ES-I3 (cell line): ENCODE measurements at regions not wholly inside any gene's neighbourhood (a gene's known extent, or its start where the extent isn't known, plus 50 kb on each side); places are given as distances from the start of the nearest gene placed in this dataset.
"Not testable (repeated sequence)": the region's sequence is repeated elsewhere in the genome, so short reads cannot be mapped to it uniquely, and the experiment has no call there.

ENCODE experiments used
- H3K36me3 ChIP-seq: 2 replicates; pipeline ENCODE4 v1.6.1; 2013; ENCODE audit warnings: mild to moderate bottlenecking, low read length, control low read depth, moderate library complexity; ENCODE audit not compliant: insufficient read depth
- H3K4me1 ChIP-seq: 2 replicates; pipeline ENCODE4 v1.6.1; 2013; ENCODE audit warnings: mild to moderate bottlenecking, control low read depth, low read length; ENCODE audit not compliant: insufficient read depth
- H3K9ac ChIP-seq: 2 replicates; pipeline ENCODE4 v1.6.1; 2013; ENCODE audit warnings: low read depth, mild to moderate bottlenecking, low read length, moderate library complexity
- H3K9me3 ChIP-seq: 2 replicates; pipeline ENCODE4 v1.6.1; 2013; ENCODE audit warnings: mild to moderate bottlenecking, low read length, moderate library complexity; ENCODE audit not compliant: control insufficient read depth, insufficient read depth

DNA sequence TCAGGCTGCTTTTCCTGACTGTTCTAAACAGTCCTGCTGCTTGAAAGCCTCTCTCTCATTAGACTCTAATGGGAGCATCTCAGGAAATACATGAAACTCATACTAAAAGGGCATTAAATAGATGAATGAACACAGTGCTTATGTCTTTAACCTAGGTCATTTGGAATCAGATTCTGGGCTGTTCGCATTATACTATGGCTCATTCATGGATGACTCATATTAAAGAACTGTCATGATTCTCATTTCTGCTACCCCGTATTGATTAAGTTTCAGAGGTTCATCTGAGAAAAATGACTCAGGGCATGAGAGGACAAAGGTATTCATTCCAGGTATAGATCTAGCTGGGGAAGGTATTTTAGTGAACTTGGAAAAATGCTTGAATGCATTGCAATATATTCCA is 335.5 kb downstream of the GJA1 start:
- Histone ChIP-seq H3K36me3 (no peaks in the 10 kb centered on the region), H3K9ac (no peak overlapping the region), H3K9me3 (no peaks in the 10 kb centered on the region), H3K4me1 (no peaks in the 10 kb centered on the region)

DNA sequence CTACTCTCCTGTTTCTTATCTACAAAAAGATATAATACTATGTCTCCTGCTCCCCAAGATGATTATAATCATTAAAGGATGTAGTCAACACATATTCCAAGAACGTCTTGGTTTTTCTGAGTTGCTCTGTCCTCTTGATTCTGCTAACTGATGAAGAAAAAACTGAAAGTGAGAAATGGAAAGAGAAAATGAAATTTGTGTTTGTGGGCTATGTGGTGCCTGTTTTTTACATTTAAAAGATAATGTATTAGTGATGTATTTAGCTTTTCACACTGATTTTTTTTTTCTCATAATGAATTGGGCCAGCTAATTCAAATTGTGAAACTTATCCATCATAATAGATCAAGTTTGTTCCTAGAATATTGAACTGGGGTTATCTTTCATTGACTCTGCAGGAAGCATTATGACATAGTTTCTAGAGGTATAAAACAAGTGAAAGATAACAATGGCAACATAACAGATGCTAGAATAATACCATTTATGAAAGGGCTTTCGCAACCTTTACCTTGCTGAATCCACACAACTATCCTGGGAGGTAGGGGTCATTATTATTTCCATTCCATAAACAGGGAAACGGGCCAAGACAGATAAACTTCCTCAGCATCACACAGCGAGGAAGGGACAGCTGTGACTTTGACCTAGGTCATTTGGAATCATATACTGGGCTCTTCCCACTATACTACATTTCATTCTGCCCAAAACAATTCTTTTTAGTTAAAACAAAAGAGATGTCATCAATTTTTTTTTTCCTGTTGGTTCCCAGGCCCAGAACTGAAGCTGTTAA is 336.7 kb downstream of the GJA1 start:
- no peaks in the 10 kb centered on the region for H3K36me3 ChIP-seq
- H3K9ac ChIP-seq: no peak overlapping the region
- no peaks in the 10 kb centered on the region for H3K4me1 ChIP-seq
- no peaks in the 10 kb centered on the region for H3K9me3 ChIP-seq

DNA sequence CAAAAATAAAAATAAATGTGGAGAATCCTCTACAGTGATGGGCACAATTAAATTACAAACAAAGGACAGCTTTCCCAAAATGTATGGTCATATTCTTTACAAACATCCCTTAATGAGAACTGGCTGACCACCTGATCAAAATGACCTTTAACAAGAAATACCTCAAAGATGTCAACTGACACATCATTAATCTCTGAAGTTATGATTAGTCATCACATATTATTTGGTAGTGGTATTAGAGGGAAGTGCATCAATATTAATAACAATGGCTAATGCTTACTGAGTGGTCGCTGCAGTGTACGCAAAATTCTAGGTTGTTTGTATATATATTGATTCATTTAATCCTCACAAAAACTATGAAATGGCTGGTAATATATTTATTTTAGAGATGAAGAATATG is 340.6 kb downstream of the GJA1 start:
- no peak overlapping the region for H3K9ac ChIP-seq
- no peaks in the 10 kb centered on the region for H3K9me3 ChIP-seq
- no peaks in the 10 kb centered on the region for H3K36me3 ChIP-seq
- peaks cover 3% of the 10 kb centered on the region; the same call in 1 of the 2 replicates for H3K4me1 ChIP-seq

DNA sequence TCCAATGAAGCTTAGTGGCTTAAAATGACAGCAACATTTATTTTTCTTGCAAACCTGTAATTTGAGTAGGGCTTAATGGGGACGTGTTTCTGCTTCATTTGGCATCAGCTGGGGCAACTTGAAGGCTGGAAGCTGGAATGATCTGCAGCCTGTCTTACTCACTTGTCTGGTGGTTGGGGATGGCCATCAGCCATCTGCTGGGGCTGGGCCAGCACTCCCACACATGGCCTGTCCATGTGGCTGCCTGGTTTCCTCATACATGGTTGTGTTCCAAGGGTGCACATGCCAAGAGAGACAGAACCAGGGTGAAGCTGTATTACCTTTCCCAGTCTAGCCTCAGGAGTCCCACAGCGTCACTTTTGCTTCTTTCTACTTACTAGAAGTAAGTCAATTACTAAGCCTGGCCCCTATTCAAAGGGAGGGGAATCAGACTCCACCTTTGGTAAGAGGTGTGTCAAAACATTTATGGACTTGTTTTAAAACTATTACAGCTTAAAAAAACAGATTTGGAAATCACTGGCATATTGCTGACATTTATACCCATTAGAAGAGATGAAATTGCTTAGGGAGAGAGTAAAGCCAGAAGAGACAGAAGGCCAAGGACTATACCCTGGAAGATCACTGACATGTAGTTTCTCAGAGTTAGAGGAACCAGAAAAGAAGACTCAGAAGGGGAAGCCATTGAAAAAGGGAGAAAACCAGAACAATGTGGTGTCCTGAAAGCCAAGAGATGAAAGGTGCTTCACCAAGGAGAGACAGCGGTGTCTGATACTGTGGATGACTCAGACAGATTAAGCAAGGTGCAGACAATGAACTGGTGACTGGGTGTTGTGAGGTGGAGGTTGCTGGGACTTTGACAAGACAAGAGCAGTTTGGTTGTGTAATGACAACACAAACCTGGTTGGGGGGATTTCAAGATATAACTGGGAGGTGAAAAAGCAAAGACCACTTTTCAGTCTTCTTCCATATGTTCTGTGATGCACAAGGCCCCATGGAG is 345.2 kb downstream of the GJA1 start:
- no peaks in the 10 kb centered on the region for H3K36me3 ChIP-seq
- peaks cover 3% of the 10 kb centered on the region; the same call in 1 of the 2 replicates for H3K4me1 ChIP-seq
- H3K9ac ChIP-seq: no peak overlapping the region
- no peaks in the 10 kb centered on the region for H3K9me3 ChIP-seq

- H3K36me3 ChIP-seq: no peaks in the 10 kb centered on the region
- no peaks in the 10 kb centered on the region for H3K4me1 ChIP-seq
- H3K9ac ChIP-seq: no peak overlapping the region
- no peaks in the 10 kb centered on the region for H3K9me3 ChIP-seq
Measured at GRCh38 chr6:121791396-121792315, 356.2 kb downstream of the GJA1 start.

GRCh38 chr6:121794630-121795029 is 359.2 kb downstream of the GJA1 start:
- H3K4me1 ChIP-seq: no peaks in the 10 kb centered on the region
- no peak overlapping the region for H3K9ac ChIP-seq
- H3K36me3 ChIP-seq: no peaks in the 10 kb centered on the region; the same call in 1 of the 2 replicates
- H3K9me3 ChIP-seq: no peaks in the 10 kb centered on the region

GRCh38 chr6:121797598-121797997 is 362.2 kb downstream of the GJA1 start:
- H3K4me1 ChIP-seq, H3K9me3 ChIP-seq, H3K9ac ChIP-seq, H3K36me3 ChIP-seq: not testable (repeated sequence)

- not testable (repeated sequence) for H3K9me3 ChIP-seq, H3K4me1 ChIP-seq, H3K9ac ChIP-seq, H3K36me3 ChIP-seq
Measured at GRCh38 chr6:121798126-121798525, 362.7 kb downstream of the GJA1 start.

GRCh38 chr6:121799574-121799973 is 364.1 kb downstream of the GJA1 start:
- H3K9me3 ChIP-seq: peaks cover 8% of the 10 kb centered on the region
- H3K36me3 ChIP-seq: no peaks in the 10 kb centered on the region; the same call in 1 of the 2 replicates
- no peaks in the 10 kb centered on the region for H3K4me1 ChIP-seq

DNA sequence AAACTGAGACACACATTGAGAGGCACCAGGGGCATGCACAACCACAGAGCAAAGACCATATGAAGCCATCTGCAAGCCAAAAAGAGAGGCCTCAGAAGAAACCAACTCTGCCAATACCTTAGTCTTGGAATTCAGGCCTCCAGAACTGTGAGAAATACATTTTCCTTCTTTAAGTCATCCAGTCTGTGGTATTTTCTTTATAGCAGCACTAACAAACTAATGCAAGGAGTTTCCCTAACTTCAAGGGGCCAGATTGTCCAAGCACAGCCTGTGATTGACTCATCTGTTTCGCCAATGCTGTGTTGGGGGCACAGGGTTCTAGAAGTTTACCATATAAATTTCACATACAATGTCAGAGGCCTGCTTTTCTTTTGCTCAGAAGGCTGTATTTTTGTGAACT is 364.6 kb downstream of the GJA1 start:
- Histone ChIP-seq H3K9me3 (peaks cover 8% of the 10 kb centered on the region), H3K4me1 (no peaks in the 10 kb centered on the region), H3K9ac (no peak overlapping the region), H3K36me3 (no peaks in the 10 kb centered on the region; the same call in 1 of the 2 replicates)

More at GRCh38 chr6:121799574-121799973, 364.1 kb downstream of the GJA1 start:
- H3K9ac ChIP-seq: no peak overlapping the region

GRCh38 chr6:121806116-121806515 is 370.7 kb downstream of the GJA1 start:
- H3K36me3 ChIP-seq: no peaks in the 10 kb centered on the region
- no peaks in the 10 kb centered on the region for H3K4me1 ChIP-seq
- H3K9me3 ChIP-seq: peaks cover 13% of the 10 kb centered on the region
- H3K9ac ChIP-seq: no peak overlapping the region

GRCh38 chr6:121809211-121809610 is 373.8 kb downstream of the GJA1 start:
- H3K9ac ChIP-seq: no peak overlapping the region
- no peaks in the 10 kb centered on the region for H3K36me3 ChIP-seq
- H3K9me3 ChIP-seq: peaks cover 11% of the 10 kb centered on the region
- H3K4me1 ChIP-seq: no peaks in the 10 kb centered on the region

DNA sequence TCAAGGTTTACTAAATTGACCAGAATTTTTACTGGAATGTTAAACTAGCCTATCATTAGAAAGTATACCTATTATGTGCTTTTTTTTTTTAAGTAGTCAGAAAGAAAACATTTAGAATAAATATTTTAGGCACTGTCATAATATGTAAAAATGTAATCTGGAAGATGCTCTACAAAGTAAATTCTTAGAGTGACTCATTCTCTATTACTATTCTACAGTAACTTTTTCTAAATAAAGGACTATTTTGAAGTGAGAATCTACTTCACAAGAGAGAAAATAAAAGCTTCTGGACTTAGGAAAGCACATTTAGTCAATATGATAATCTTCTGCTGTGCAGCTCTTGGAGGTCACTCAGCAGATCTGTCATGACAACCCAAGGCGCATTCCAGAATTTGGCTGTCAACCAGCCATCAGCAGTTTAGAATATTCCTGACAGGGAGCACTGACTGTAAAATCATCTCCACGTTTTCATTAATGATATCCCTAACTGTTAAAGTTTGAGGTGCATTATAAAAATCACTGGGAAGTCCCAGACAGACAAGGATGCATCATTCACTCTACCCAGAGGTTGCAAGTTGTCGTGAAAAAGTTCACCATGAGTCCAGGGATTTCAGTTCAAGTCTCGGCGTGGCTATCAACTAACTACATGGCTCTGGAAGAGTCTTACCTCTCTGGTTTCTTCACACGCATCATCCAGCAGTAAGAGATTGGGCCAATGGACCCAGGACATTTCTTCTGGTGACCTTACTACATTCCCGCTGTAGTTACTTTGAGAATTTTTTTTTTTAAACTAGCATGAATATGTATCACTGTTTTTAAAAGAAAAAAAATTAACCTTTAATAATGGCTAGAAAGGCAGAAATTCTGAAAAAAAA is 374.9 kb downstream of the GJA1 start:
- H3K36me3 ChIP-seq: no peaks in the 10 kb centered on the region
- no peaks in the 10 kb centered on the region for H3K4me1 ChIP-seq
- H3K9ac ChIP-seq: no peak overlapping the region
- peaks cover 11% of the 10 kb centered on the region for H3K9me3 ChIP-seq
